Stimulated activated CD8-positive, alpha-beta memory T cell treated with anti-CD3 and anti-CD28 coated beads, Interleukin-15, amount 100 ng/mL, for 48 hours (primary cell): ENCODE measurements at regions not wholly inside any gene's neighbourhood (a gene's known extent, or its start where the extent isn't known, plus 50 kb on each side); places are given as distances from the start of the nearest gene placed in this dataset.
"Not testable (repeated sequence)": the region's sequence is repeated elsewhere in the genome, so short reads cannot be mapped to it uniquely, and the experiment has no call there.

Source experiments
- DNase-seq, 2 donors: peaks; one replicate each; pipeline ENCODE4 v3.0.0-alpha.2; 2020; ENCODE audit warnings: low read depth in 2 of 2

GRCh38 chr2:220552790-220553535 lies 925.5 kb downstream of the SLC4A3 start:
- no peak for DNase-seq

GRCh38 chr2:220555961-220556630 lies 928.7 kb downstream of the SLC4A3 start:
- no peak for DNase-seq

GRCh38 chr2:220556658-220557057 lies 929.2 kb downstream of the SLC4A3 start:
- DNase-seq: no peak

GRCh38 chr2:220560192-220560591 lies 932.8 kb downstream of the SLC4A3 start:
- no peak for DNase-seq

GRCh38 chr2:220562375-220563140 lies 935.1 kb downstream of the SLC4A3 start:
- DNase-seq: no peak

GRCh38 chr2:220568296-220568695 lies 940.9 kb downstream of the SLC4A3 start:
- no peak for DNase-seq

GRCh38 chr2:220569112-220569897 lies 941.9 kb downstream of the SLC4A3 start:
- no peak for DNase-seq

GRCh38 chr2:220572385-220572784 lies 945.0 kb downstream of the SLC4A3 start:
- no peak for DNase-seq

GRCh38 chr2:220574038-220574437 lies 946.6 kb downstream of the SLC4A3 start:
- no peak for DNase-seq

- no peak for DNase-seq
These were observed 948.5 kb downstream of the SLC4A3 start for GRCh38 chr2:220575963-220576362.

GRCh38 chr2:220579452-220579851 lies 952.0 kb downstream of the SLC4A3 start:
- no peak for DNase-seq

- no peak for DNase-seq
These were observed 952.7 kb downstream of the SLC4A3 start for GRCh38 chr2:220580113-220580512.

- DNase-seq: no peak
These were observed 956.3 kb downstream of the SLC4A3 start for GRCh38 chr2:220583725-220584124.

- no peak for DNase-seq
These were observed 957.8 kb downstream of the SLC4A3 start for GRCh38 chr2:220585241-220585640.

- DNase-seq: no peak
These were observed 959.6 kb downstream of the SLC4A3 start for GRCh38 chr2:220586980-220587530.

- no peak for DNase-seq
These were observed 960.7 kb downstream of the SLC4A3 start for GRCh38 chr2:220588148-220588547.

GRCh38 chr2:220590476-220590875 lies 963.0 kb downstream of the SLC4A3 start:
- no peak for DNase-seq

- no peak for DNase-seq
These were observed 966.1 kb downstream of the SLC4A3 start for GRCh38 chr2:220593526-220593925.

GRCh38 chr2:220601674-220602073 lies 970.4 kb downstream of the EPHA4 start:
- no peak for DNase-seq

GRCh38 chr2:220613004-220613403 lies 959.1 kb downstream of the EPHA4 start:
- not testable (repeated sequence) for DNase-seq

- DNase-seq: no peak
These were observed 958.0 kb downstream of the EPHA4 start for GRCh38 chr2:220614064-220614463.
